ENCODE measurements at regions not wholly inside any gene's neighbourhood (a gene's known extent, or its start where the extent isn't known, plus 50 kb on each side); places are given as distances from the start of the nearest gene placed in this dataset.

DNA sequence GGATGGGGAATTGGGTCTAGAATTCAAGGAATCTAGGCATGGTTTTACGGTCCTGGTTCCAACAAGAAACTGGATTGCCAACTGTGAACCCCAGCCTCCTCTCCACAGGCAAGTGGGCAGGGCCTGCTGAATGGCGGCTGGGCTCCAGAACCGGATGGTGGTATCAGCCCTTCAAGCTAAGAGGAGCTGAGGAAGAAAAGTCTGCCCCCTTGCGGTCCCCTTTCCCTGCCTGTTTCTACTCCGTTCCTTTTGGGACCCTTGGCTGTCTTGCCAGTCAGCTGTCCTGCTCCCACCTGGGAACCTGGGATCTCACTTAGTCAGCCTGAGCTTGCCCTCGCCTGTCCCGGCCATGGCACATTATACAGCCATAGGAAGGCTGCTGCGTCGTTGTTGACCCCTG is 234.4 kb upstream of the DAPK1 start:
- H3K79me2 ChIP-seq (ENCODE audit: control insufficient read depth, insufficient read depth, low read length), result no peaks in the 10 kb centered on the region
- dilution Hi-C loops (cut with MboI; ENCODE audit: extremely low pct_ligation_motif_present, low sequenced_read_pairs) (no loop called here), intact Hi-C loops (cut with micrococcal nuclease) (no loop called here)
- FAIRE-seq (no peak), DNase-seq (ENCODE audit: low read depth, low spot score) (no peak)
- ChIA-PET POLR2A (no interaction called here), CTCF (no interaction called here)
- H4K20me1 ChIP-seq (replicated peaks; ENCODE audit: control insufficient read depth, extremely low read depth, insufficient read depth, low read length), result no peaks in the 10 kb centered on the region
- no peaks in the 10 kb centered on the region for H3K27me3 ChIP-seq (ENCODE audit: control insufficient read depth in 2 of 2, insufficient read depth in 2 of 2, low read length in 2 of 2)
- H3K4me3 ChIP-seq (replicated peaks in 1 of 3; ENCODE audit: insufficient read depth in 1 of 3, low read depth in 1 of 3, low read length in 3 of 3), result no peak overlapping the region
- H3K27ac ChIP-seq (ENCODE audit: insufficient read depth, low read depth, low read length), result no peak overlapping the region
- no peaks in the 10 kb centered on the region for H3K4me1 ChIP-seq (ENCODE audit: control insufficient read depth, extremely low read depth, insufficient read depth, low read length)
- TF ChIP-seq JUN (IDR thresholded peaks at IDR 0.05; ENCODE audit: borderline replicate concordance, insufficient read depth, insufficient read length, low read depth) (no peak), POLR2A (IDR thresholded peaks at IDR 0.05; ENCODE audit: low read depth, low read length) (no peak), FOS (IDR thresholded peaks at IDR 0.05; ENCODE audit: borderline replicate concordance, insufficient read depth, low read length) (no peak), EZH2 (IDR thresholded peaks at IDR 0.05; ENCODE audit: borderline replicate concordance, low read depth, low read length, severe bottlenecking) (no peak), MYC (IDR thresholded peaks at IDR 0.05; ENCODE audit: low read depth, low read length) (no peak), GATA2 (IDR thresholded peaks at IDR 0.05; ENCODE audit: insufficient read depth, insufficient read length, low read depth, low read length) (no peak), POLR2AphosphoS5 (IDR thresholded peaks at IDR 0.05; ENCODE audit: insufficient read depth, low read depth, low read length) (no peak)
- TF ChIP-seq, protein P1, sequence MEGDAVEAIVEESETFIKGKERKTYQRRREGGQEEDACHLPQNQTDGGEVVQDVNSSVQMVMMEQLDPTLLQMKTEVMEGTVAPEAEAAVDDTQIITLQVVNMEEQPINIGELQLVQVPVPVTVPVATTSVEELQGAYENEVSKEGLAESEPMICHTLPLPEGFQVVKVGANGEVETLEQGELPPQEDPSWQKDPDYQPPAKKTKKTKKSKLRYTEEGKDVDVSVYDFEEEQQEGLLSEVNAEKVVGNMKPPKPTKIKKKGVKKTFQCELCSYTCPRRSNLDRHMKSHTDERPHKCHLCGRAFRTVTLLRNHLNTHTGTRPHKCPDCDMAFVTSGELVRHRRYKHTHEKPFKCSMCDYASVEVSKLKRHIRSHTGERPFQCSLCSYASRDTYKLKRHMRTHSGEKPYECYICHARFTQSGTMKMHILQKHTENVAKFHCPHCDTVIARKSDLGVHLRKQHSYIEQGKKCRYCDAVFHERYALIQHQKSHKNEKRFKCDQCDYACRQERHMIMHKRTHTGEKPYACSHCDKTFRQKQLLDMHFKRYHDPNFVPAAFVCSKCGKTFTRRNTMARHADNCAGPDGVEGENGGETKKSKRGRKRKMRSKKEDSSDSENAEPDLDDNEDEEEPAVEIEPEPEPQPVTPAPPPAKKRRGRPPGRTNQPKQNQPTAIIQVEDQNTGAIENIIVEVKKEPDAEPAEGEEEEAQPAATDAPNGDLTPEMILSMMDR (IDR thresholded peaks at IDR 0.05; ENCODE audit: extremely low read depth in 1 of 2, insufficient read depth in 1 of 2, low read depth in 1 of 2, low read length in 2 of 2), result no peak
- TF ChIP-seq, protein P2, sequence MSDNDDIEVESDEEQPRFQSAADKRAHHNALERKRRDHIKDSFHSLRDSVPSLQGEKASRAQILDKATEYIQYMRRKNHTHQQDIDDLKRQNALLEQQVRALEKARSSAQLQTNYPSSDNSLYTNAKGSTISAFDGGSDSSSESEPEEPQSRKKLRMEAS (IDR thresholded peaks at IDR 0.05; ENCODE audit: insufficient read depth, insufficient read length), result no peak
- BruUV-seq (replicated peaks), result no TSS peak
- no peaks in the 10 kb centered on the region for H3K36me3 ChIP-seq (ENCODE audit: control insufficient read depth in 2 of 2, extremely low read depth in 1 of 2, insufficient read depth in 2 of 2, low read length in 2 of 2)
- no peak overlapping the region for H2AFZ ChIP-seq (ENCODE audit: low read depth, low read length)
- no peak overlapping the region for H3K4me2 ChIP-seq (ENCODE audit: insufficient read depth, low read length)
- no peaks in the 10 kb centered on the region for H3K9me3 ChIP-seq (replicated peaks; ENCODE audit: control insufficient read depth, insufficient read depth, low read length)
- H3K9ac ChIP-seq (replicated peaks; ENCODE audit: extremely low read depth, insufficient read depth, low read length), result no peak overlapping the region
- no peaks in the 10 kb centered on the region for H3K9me1 ChIP-seq (replicated peaks; ENCODE audit: control insufficient read depth, extremely low read depth, insufficient read depth, low read length)

Data from endothelial cell of umbilical vein (primary cell).